ENCODE measurements at regions not wholly inside any gene's neighbourhood (a gene's known extent, or its start where the extent isn't known, plus 50 kb on each side); places are given as distances from the start of the nearest gene placed in this dataset.

DNA sequence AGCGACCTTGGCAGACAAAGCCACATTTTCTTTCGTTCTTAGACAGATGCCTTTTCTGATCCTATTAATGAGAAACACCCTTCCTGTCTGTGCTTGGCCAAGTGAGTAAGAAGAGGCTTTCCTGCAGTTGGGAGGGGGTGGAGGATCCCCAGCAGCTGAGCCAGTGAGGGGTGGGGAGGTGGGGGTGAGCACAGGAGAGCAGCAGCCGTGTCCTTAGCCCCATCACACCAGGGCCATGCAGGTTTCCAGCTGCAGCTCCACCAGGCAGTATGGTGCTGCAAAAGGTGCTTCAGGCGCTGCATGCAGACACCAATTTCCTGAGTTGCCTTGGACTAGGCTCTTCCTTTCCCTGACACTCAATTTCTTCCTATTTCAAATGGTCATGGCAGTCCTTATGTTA is 123.3 kb upstream of the SIX2 start:
- no peak overlapping the region for H3K4me3 Mint-ChIP-seq
- no peaks in the 10 kb centered on the region for H3K9me3 ChIP-seq (ENCODE audit: control insufficient read depth, low read length, poor library complexity, severe bottlenecking)
- DNase-seq: no peak
- H3K27ac Mint-ChIP-seq: no peak overlapping the region
- no peaks in the 10 kb centered on the region for H3K36me3 Mint-ChIP-seq (ENCODE audit: low read depth)
- no peak for ATAC-seq
- H3K27me3 Mint-ChIP-seq: peaks cover 31% of the 10 kb centered on the region
- H3K4me1 Mint-ChIP-seq: no peaks in the 10 kb centered on the region

GRCh38 chr2:45131587-45131986 is 122.3 kb upstream of the SIX2 start:
- DNase-seq (no peak), ATAC-seq (no peak)
- Mint-ChIP-seq H3K27ac (no peak overlapping the region), H3K4me1 (no peaks in the 10 kb centered on the region), H3K36me3 (ENCODE audit: low read depth) (no peaks in the 10 kb centered on the region), H3K27me3 (peaks cover 22% of the 10 kb centered on the region), H3K4me3 (no peak overlapping the region)
- no peaks in the 10 kb centered on the region for H3K9me3 ChIP-seq (ENCODE audit: control insufficient read depth, low read length, poor library complexity, severe bottlenecking)

DNA sequence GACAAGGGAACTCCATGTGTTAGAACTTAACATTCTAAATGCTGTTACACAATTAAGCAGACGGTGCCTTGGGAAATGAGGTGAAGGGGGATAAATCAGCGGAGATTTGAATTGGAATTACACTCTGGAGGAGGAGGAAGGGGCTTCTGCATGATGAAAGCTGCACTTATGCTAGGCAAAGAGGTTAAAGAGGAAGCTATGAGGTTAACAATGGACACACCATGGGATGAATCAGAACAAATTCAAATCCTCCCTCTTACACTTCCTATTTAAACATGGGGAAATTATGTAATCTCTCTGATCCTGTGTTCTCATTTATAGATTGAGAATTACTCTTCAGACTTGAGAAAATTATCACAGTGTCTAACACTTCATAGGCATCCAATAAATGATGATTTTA is 121.5 kb upstream of the SIX2 start:
- no peak overlapping the region for H3K4me3 Mint-ChIP-seq
- no peak for ATAC-seq
- no peaks in the 10 kb centered on the region for H3K36me3 Mint-ChIP-seq (ENCODE audit: low read depth)
- H3K4me1 Mint-ChIP-seq: no peaks in the 10 kb centered on the region
- H3K9me3 ChIP-seq (ENCODE audit: control insufficient read depth, low read length, poor library complexity, severe bottlenecking): no peaks in the 10 kb centered on the region
- no peak overlapping the region for H3K27ac Mint-ChIP-seq
- no peak for DNase-seq
- peaks cover 15% of the 10 kb centered on the region for H3K27me3 Mint-ChIP-seq

GRCh38 chr2:45128580-45128997 is 119.3 kb upstream of the SIX2 start:
- DNase-seq (no peak), ATAC-seq (no peak)
- H3K27ac Mint-ChIP-seq: no peak overlapping the region
- H3K9me3 ChIP-seq (ENCODE audit: control insufficient read depth, low read length, poor library complexity, severe bottlenecking): no peaks in the 10 kb centered on the region
- H3K4me1 Mint-ChIP-seq: no peaks in the 10 kb centered on the region
- no peak overlapping the region for H3K4me3 Mint-ChIP-seq
- H3K27me3 Mint-ChIP-seq: peaks cover 9% of the 10 kb centered on the region
- H3K36me3 Mint-ChIP-seq (ENCODE audit: low read depth): no peaks in the 10 kb centered on the region

DNA sequence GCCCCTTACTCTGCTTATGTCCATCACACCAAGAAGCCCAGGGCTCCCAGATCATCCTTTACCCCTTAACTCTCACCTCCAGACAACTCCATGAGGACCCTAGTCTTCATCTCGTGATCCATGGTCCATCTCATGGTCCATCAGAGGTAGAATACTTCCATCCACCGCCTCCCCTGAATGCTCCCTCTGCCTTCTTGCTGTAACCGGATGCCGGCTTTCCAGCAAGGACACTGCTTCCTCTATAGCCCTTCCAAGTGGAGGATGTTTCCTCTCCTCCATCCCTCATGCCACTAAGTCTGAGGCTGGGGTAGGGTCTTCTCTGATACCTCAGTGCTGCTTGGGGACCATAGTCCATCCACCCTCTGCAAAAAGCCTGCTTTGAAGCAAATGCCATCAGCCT is 118.6 kb upstream of the SIX2 start:
- no peaks in the 10 kb centered on the region for H3K9me3 ChIP-seq (ENCODE audit: control insufficient read depth, low read length, poor library complexity, severe bottlenecking)
- ATAC-seq (no peak), DNase-seq (no peak)
- Mint-ChIP-seq H3K36me3 (ENCODE audit: low read depth) (no peaks in the 10 kb centered on the region), H3K27ac (no peak overlapping the region), H3K4me3 (no peak overlapping the region), H3K27me3 (peaks cover 11% of the 10 kb centered on the region), H3K4me1 (no peaks in the 10 kb centered on the region)

DNA sequence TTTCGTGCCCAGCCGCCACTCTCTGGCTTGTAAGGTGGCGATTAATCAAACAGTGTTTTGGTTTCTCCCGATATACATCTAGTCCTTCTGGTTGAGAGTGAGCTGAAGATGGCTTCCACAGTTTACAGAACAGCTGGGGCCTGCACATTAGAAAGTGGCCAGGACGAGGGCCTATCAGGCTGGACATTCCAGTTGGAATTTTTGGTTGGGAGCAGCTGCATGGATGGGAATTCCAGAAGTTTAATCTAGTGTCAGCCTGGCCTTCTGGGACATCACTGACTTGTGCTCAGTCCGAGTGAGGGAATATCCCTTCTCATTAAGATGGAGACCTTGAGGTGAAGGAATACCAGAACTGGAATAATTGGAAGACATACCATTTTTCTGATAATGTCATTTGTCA is 118.1 kb upstream of the SIX2 start:
- Mint-ChIP-seq H3K4me3 (no peak overlapping the region), H3K4me1 (no peaks in the 10 kb centered on the region), H3K27ac (no peak overlapping the region), H3K27me3 (peaks cover 12% of the 10 kb centered on the region), H3K36me3 (ENCODE audit: low read depth) (no peaks in the 10 kb centered on the region)
- no peaks in the 10 kb centered on the region for H3K9me3 ChIP-seq (ENCODE audit: control insufficient read depth, low read length, poor library complexity, severe bottlenecking)
- no peak for DNase-seq
- no peak for ATAC-seq

DNA sequence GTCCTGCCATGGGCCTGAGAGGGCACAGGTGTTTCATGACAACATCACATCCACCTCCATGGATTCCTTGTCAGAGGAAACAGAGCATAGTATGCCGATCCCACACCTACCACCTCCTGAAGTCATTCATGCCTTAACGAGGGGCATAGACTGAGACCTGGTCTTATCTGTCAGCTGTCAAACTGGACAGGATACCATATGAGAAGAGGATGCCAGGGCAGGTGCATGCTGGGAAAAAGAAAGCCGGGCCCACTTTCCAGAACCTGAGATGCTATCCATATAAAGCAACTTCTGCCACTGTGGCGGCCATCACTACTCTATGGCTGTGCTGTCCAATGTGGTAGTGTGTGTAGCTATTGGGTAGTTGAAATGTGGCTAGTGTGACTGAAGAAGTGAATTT is 116.0 kb upstream of the SIX2 start:
- ATAC-seq: no peak
- Mint-ChIP-seq H3K27me3 (peaks cover 12% of the 10 kb centered on the region), H3K4me3 (no peak overlapping the region), H3K27ac (no peak overlapping the region), H3K36me3 (ENCODE audit: low read depth) (no peaks in the 10 kb centered on the region), H3K4me1 (no peaks in the 10 kb centered on the region)
- no peak for DNase-seq
- no peaks in the 10 kb centered on the region for H3K9me3 ChIP-seq (ENCODE audit: control insufficient read depth, low read length, poor library complexity, severe bottlenecking)

- DNase-seq (no peak), ATAC-seq (no peak)
- Mint-ChIP-seq H3K27me3 (peaks cover 12% of the 10 kb centered on the region), H3K4me1 (no peaks in the 10 kb centered on the region), H3K4me3 (no peak overlapping the region), H3K27ac (no peak overlapping the region), H3K36me3 (ENCODE audit: low read depth) (no peaks in the 10 kb centered on the region)
- H3K9me3 ChIP-seq (ENCODE audit: control insufficient read depth, low read length, poor library complexity, severe bottlenecking): no peaks in the 10 kb centered on the region
Measured at GRCh38 chr2:45124456-45124855, 115.2 kb upstream of the SIX2 start.

DNA sequence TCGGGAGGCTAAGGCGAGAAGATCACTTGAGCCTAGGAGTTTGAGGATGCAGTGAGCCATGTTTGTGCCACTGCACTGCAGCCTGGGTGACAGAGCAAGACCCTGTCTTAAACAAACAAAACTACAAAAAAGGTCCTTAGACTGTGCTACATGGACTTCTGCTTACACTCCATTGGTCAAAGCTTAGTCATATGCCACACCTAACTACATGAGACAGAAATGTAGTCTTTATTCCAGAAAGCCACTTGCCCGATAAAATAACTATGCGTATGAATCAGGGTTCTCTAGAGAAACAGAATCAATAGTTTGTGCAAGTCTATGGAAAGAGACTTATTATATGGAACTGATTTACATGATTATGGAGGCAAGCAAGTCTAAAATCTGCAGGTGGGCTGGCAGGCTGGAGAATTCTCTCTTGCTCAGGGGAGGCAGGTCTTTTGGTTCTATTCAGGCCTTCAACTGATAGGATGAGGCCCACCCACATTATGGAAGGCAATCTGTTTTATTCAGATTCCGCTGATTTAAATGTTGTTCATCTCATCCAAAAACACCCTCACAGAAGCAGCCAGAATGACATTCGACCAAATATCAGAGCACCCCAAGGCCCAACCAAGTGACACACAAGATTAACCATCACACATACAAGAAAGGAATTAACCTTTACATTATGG is 114.4 kb upstream of the SIX2 start:
- no peaks in the 10 kb centered on the region for H3K9me3 ChIP-seq (ENCODE audit: control insufficient read depth, low read length, poor library complexity, severe bottlenecking)
- DNase-seq: no peak
- Mint-ChIP-seq H3K4me1 (no peaks in the 10 kb centered on the region), H3K27ac (no peak overlapping the region), H3K4me3 (no peak overlapping the region), H3K27me3 (peaks cover 12% of the 10 kb centered on the region), H3K36me3 (ENCODE audit: low read depth) (no peaks in the 10 kb centered on the region)
- ATAC-seq: no peak

- no peaks in the 10 kb centered on the region for H3K9me3 ChIP-seq (ENCODE audit: control insufficient read depth, low read length, poor library complexity, severe bottlenecking)
- peaks cover 12% of the 10 kb centered on the region for H3K27me3 Mint-ChIP-seq
- H3K4me3 Mint-ChIP-seq: no peak overlapping the region
Measured at GRCh38 chr2:45123065-45123464, 113.8 kb upstream of the SIX2 start.

DNA sequence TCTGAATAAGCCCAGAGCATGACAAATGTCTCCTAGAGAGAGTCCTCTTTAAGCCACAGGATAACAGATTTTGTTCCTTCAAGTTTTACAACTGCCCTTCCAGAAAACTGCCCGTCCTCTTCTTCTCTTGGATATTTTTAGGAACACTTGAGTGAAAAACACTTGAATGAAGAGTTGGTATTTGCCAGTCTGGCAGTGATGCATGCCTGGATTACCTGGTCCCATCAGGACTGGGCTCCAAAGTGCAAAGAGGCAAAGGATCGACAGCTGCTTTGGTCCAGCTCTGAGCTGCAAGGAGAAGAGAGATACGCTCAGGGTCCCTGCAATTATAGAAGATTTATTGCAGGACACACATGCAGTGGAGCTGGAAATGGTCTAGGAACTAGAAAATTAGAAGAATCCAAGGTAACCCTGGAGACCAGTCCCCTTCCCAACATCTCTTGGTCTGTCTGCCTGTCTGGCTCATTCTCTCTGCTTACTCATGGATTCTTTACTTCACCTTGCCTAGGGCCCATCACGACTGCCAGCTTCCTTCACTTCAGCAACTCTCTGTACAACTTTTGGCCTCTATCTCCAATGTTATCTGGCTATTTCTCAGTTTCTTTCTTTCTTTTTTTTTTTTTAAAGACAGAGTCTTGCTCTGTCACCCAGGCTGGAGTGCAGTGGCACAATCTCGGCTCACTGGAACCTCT is 112.1 kb upstream of the SIX2 start:
- H3K9me3 ChIP-seq (ENCODE audit: control insufficient read depth, low read length, poor library complexity, severe bottlenecking): no peaks in the 10 kb centered on the region
- Mint-ChIP-seq H3K4me1 (no peaks in the 10 kb centered on the region), H3K36me3 (ENCODE audit: low read depth) (no peaks in the 10 kb centered on the region), H3K27ac (no peak overlapping the region), H3K4me3 (no peak overlapping the region), H3K27me3 (peaks cover 12% of the 10 kb centered on the region)
- DNase-seq: no peak
- ATAC-seq: no peak

More at GRCh38 chr2:45123065-45123464, 113.8 kb upstream of the SIX2 start:
- H3K27ac Mint-ChIP-seq: no peak overlapping the region
- no peak for DNase-seq
- no peaks in the 10 kb centered on the region for H3K4me1 Mint-ChIP-seq
- no peak for ATAC-seq
- no peaks in the 10 kb centered on the region for H3K36me3 Mint-ChIP-seq (ENCODE audit: low read depth)

- Mint-ChIP-seq H3K27me3 (peaks cover 12% of the 10 kb centered on the region), H3K4me1 (no peaks in the 10 kb centered on the region), H3K27ac (no peak overlapping the region), H3K36me3 (ENCODE audit: low read depth) (no peaks in the 10 kb centered on the region), H3K4me3 (no peak overlapping the region)
- DNase-seq (no peak), ATAC-seq (no peak)
- H3K9me3 ChIP-seq (ENCODE audit: control insufficient read depth, low read length, poor library complexity, severe bottlenecking): no peaks in the 10 kb centered on the region
Measured at GRCh38 chr2:45120546-45120945, 111.3 kb upstream of the SIX2 start.

- Mint-ChIP-seq H3K27ac (no peak overlapping the region), H3K4me1 (no peaks in the 10 kb centered on the region), H3K36me3 (ENCODE audit: low read depth) (no peaks in the 10 kb centered on the region), H3K4me3 (no peak overlapping the region), H3K27me3 (peaks cover 12% of the 10 kb centered on the region)
- no peak for DNase-seq
- no peak for ATAC-seq
- H3K9me3 ChIP-seq (ENCODE audit: control insufficient read depth, low read length, poor library complexity, severe bottlenecking): no peaks in the 10 kb centered on the region
Measured at GRCh38 chr2:45119855-45120254, 110.6 kb upstream of the SIX2 start.

GRCh38 chr2:45119038-45119437 is 109.8 kb upstream of the SIX2 start:
- no peak for ATAC-seq
- H3K27me3 Mint-ChIP-seq: peaks cover 12% of the 10 kb centered on the region
- no peaks in the 10 kb centered on the region for H3K4me1 Mint-ChIP-seq
- no peak overlapping the region for H3K4me3 Mint-ChIP-seq
- no peaks in the 10 kb centered on the region for H3K9me3 ChIP-seq (ENCODE audit: control insufficient read depth, low read length, poor library complexity, severe bottlenecking)
- DNase-seq: no peak
- no peak overlapping the region for H3K27ac Mint-ChIP-seq
- no peaks in the 10 kb centered on the region for H3K36me3 Mint-ChIP-seq (ENCODE audit: low read depth)
